ENCODE measurements at regions not wholly inside any gene's neighbourhood (a gene's known extent, or its start where the extent isn't known, plus 50 kb on each side); places are given as distances from the start of the nearest gene placed in this dataset.

DNA sequence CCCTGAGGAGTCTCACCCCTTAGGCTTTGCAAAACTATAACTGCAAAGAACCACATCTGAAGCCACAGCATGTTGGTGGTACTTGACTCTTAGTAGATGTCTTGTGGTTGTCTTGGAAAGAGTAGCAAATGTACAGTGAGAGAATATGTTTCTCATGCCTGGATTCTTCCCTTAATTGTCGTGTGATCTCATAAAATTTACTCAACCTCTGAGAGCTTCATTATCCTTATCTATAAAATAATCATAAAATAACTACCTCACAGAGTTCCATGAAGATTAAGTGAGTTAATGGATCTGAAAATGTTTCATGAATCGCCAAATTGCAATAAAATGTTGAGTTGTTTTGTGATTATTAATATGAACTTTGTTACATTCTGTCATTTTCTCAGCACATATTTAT is 491.5 kb downstream of the METTL15 start:
- Mint-ChIP-seq H3K4me3 (no peak overlapping the region), H3K4me1 (ENCODE audit: low read depth) (no peaks in the 10 kb centered on the region), H3K27ac (no peak overlapping the region), H3K9me3 (peaks cover 6% of the 10 kb centered on the region), H3K27me3 (no peaks in the 10 kb centered on the region), H3K36me3 (ENCODE audit: low read depth) (no peaks in the 10 kb centered on the region)

DNA sequence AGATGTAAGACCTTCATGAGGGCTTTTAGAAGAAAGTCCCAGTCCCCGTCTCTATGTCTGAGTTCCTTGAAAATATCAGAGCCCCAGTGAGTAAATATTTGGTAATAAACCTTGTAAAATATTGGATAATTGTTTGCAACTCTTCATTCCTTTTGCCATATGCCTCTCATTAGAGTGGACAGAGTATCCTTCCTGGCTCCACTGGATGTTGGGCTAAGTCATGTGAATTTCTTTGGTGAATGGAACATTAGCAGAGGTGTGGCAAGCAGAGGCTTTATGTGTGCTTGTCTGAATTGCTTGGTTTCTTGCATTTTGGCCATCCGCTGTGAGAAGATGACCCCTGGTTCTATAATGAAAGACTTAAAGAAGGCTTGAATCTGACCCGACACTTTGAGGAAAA is 490.3 kb downstream of the METTL15 start:
- Mint-ChIP-seq H3K9me3 (peaks cover 5% of the 10 kb centered on the region), H3K4me3 (no peak overlapping the region), H3K4me1 (ENCODE audit: low read depth) (no peaks in the 10 kb centered on the region), H3K27ac (no peak overlapping the region), H3K27me3 (no peaks in the 10 kb centered on the region), H3K36me3 (ENCODE audit: low read depth) (no peaks in the 10 kb centered on the region)

DNA sequence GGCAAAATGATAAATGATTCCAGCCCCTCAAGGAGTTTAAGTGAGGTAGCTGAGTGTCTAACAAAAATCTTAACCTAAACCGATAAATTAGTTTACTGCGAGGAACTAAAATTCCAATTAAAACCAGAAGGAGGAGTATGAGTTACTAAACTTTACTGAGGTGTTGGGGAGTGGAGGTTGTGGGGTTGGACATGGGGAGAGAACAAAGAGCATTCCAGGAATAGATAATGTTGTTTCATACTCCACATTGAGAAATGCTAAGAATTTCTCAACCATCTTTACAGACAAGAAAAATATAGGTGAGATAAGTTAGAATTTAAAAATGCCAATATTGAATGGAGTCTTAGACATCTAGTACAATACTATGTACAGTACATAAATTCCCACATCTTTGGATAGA is 488.6 kb downstream of the METTL15 start:
- H3K27ac Mint-ChIP-seq = no peak overlapping the region
- H3K36me3 Mint-ChIP-seq (ENCODE audit: low read depth) = no peaks in the 10 kb centered on the region
- no peaks in the 10 kb centered on the region for H3K27me3 Mint-ChIP-seq
- H3K9me3 Mint-ChIP-seq = peaks cover 4% of the 10 kb centered on the region
- H3K4me3 Mint-ChIP-seq = no peak overlapping the region
- no peaks in the 10 kb centered on the region for H3K4me1 Mint-ChIP-seq (ENCODE audit: low read depth)

DNA sequence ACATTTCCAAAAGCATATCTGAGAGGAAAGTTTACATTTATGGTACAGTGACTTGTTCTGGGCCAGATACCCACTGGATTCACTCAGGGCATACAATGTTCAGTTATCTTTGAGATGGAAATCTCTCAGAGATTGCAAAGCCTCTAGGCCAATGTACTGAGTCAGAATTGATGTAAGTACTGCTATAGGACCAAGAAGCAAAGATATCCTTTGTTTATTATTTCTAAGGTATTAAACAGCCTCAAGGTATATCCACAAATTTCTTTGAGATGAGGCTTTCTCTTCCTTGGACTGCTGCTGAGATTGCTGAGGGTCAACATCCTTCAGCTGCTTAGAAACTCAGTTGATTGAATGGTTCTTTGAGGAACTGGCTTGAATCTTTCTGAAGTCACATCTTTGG is 484.0 kb downstream of the METTL15 start:
- Mint-ChIP-seq H3K4me1 (ENCODE audit: low read depth) (no peaks in the 10 kb centered on the region), H3K27me3 (no peaks in the 10 kb centered on the region)

DNA sequence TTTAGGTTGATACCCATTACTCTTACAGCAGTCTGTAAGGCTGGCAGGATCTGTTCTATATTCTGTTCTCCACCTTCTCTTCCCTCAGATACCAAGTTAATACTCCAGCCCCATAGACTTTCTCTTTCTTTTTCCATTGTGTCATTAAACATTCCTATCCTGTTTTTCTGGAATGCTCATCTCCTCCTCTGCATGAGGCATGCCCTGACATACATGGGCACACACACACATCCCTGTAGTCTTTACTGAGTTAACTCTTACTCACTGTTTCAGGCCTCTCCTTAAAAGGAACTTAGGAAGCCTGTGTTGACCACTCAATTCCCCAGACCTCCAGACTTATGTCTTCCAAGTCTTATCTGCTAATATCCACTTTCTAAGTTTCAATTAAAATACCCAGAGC is 476.8 kb downstream of the METTL15 start:
- Mint-ChIP-seq H3K4me1 (ENCODE audit: low read depth) (no peaks in the 10 kb centered on the region), H3K4me3 (no peak overlapping the region), H3K27me3 (no peaks in the 10 kb centered on the region), H3K9me3 (no peaks in the 10 kb centered on the region), H3K27ac (no peak overlapping the region), H3K36me3 (ENCODE audit: low read depth) (no peaks in the 10 kb centered on the region)

More for the DNA sequence above, 484.0 kb downstream of the METTL15 start:
- Mint-ChIP-seq H3K9me3 (peaks cover 4% of the 10 kb centered on the region), H3K4me3 (no peak overlapping the region), H3K27ac (no peak overlapping the region), H3K36me3 (ENCODE audit: low read depth) (no peaks in the 10 kb centered on the region)

DNA sequence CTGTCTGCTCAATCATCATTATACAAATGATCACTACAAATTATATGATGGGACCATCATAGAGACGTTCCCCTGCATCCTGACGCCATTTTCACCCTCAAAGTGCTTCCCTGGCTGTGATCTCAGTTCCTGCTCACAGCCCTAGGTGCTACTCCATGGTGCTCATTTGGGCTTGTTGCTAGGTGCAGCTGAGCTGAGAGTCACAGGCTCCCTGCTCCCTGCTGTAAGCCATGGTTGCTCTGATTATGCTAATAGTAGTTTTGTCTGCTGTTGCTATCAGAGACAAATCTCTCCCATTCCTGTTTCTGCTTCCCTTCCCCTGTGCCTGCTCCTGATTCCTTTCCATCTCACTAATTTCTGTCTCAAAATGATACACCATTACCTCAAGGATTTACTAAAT is 474.3 kb downstream of the METTL15 start:
- Mint-ChIP-seq H3K27ac (no peak overlapping the region), H3K9me3 (no peaks in the 10 kb centered on the region), H3K36me3 (ENCODE audit: low read depth) (no peaks in the 10 kb centered on the region), H3K4me3 (no peak overlapping the region), H3K4me1 (ENCODE audit: low read depth) (no peaks in the 10 kb centered on the region), H3K27me3 (no peaks in the 10 kb centered on the region)

DNA sequence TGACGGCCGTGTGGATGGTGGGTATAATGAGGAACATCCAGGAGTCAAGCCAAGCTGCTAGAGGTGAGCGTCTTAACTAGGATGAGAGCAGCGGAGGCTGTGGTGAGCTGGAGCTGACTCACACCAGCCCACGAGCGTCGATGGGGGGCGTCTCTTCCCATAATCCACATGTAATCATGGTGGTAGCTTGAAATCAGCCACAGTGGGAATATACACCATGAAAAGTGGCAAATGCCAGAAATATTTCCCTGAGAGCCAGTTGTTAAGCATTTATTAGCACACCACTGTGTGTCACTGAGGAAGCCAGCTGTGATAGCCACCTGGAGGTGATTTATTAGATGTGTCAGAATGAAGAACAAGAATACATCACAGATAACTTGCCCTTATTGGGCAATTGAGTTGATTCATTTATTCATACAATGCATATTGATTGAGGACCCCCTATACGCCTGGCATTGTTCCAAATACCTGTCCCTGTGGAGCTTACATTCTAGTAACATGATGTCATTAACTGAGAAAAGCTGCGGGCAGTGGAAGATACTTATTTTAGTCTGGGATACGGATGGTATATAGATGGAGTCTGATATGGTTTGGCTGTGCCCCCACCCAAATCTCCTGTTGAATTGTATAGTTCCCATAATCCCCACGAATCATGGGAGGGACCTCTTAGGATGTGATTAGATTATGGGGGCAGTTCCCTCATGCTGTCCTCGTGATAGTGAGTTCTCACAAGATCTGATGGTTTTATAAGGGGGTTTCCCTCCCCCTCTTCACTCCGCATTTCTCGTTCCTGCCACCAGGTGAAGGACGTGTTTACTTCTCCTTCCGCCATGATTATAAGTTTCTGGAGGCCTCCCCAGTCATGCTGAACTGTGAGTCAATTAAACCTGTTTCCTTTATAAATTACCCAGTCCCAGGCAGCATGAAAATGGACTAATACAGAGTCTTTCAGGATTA is 473.4 kb downstream of the METTL15 start:
- no peaks in the 10 kb centered on the region for H3K9me3 Mint-ChIP-seq
- H3K4me1 Mint-ChIP-seq (ENCODE audit: low read depth) = no peaks in the 10 kb centered on the region
- H3K4me3 Mint-ChIP-seq = no peak overlapping the region
- H3K27me3 Mint-ChIP-seq = no peaks in the 10 kb centered on the region
- H3K36me3 Mint-ChIP-seq (ENCODE audit: low read depth) = no peaks in the 10 kb centered on the region
- H3K27ac Mint-ChIP-seq = no peak overlapping the region

DNA sequence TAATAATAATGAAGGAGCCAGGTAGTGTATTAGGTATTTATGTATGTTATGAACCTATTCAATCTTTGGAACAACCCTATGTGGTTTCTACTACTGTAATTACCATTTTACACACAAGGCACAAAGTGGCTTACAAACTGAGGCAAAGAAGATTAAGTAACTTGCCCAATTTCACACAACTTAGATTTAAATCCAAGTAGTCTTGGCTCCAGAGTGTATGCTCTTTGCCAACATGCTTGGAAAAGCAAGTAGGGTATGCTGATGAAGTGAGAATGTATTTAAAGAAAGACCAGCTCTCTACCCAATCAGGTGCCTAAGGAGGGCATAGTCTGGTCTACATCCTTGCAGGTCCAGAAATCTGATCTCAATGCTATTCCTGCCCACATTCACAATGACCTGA is 463.2 kb downstream of the METTL15 start:
- Mint-ChIP-seq H3K36me3 (ENCODE audit: low read depth) (no peaks in the 10 kb centered on the region), H3K4me3 (no peak overlapping the region), H3K27ac (no peak overlapping the region), H3K4me1 (ENCODE audit: low read depth) (no peaks in the 10 kb centered on the region), H3K9me3 (no peaks in the 10 kb centered on the region), H3K27me3 (no peaks in the 10 kb centered on the region)

DNA sequence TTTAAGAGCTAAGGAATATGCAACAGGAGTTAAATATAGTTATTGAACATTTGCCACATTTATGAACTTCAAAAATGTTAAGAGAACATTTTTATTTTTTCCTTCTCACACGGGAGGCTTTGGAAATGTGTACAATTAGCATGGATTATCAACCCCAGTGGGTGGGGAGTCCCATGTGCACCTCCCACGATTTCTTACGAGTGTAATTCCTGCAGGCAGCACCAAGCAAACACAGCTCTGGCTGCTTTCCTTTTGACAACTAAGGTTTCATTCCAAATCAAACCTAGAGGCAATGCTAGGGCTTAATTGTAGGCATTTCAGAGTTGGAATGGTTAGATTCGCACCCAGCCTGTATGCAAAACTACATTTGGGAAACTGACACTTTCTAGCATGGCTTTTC is 460.9 kb downstream of the METTL15 start:
- H3K9me3 Mint-ChIP-seq = no peaks in the 10 kb centered on the region
- no peak overlapping the region for H3K4me3 Mint-ChIP-seq
- H3K27ac Mint-ChIP-seq = no peak overlapping the region
- no peaks in the 10 kb centered on the region for H3K4me1 Mint-ChIP-seq (ENCODE audit: low read depth)
- peaks cover 6% of the 10 kb centered on the region for H3K27me3 Mint-ChIP-seq
- no peaks in the 10 kb centered on the region for H3K36me3 Mint-ChIP-seq (ENCODE audit: low read depth)

DNA sequence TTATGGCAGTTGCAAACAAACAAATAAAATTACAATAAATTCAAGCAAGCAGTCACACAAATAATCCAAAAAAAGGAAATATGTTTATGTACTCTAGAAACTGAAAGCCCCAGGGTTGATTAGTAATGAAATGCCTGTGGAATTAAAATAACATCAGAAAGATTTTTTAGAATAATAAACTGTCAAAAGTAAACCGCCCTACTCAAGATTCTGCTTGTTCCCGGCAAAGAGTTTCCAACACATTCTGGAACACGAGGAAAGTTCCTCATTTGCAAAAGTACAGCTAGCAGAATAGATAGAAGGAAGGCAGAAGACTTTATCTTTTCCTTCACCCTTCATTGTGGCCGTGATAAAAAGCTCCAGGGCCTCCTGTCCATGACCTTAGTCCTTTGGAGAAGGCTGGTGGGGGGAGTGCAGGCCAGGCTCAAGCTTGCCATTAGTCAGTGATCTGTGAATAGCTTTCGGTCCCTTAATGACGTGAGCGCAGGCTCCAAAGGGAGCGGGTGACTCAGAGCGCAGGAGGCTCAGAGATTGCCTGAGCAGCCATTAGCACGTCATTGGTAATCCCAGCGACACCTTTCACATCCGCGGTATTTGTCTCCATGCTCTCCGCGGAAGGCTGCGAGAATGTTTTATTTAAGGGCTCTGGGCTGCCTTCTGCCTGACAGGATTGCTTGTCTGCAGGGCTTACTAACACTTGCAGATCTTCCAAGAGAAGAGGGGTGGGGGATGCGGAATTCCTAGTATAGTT is 458.3 kb downstream of the METTL15 start:
- Mint-ChIP-seq H3K9me3 (no peaks in the 10 kb centered on the region), H3K4me1 (ENCODE audit: low read depth) (no peaks in the 10 kb centered on the region), H3K27me3 (peaks cover 6% of the 10 kb centered on the region), H3K36me3 (ENCODE audit: low read depth) (no peaks in the 10 kb centered on the region), H3K27ac (no peak overlapping the region), H3K4me3 (no peak overlapping the region)

DNA sequence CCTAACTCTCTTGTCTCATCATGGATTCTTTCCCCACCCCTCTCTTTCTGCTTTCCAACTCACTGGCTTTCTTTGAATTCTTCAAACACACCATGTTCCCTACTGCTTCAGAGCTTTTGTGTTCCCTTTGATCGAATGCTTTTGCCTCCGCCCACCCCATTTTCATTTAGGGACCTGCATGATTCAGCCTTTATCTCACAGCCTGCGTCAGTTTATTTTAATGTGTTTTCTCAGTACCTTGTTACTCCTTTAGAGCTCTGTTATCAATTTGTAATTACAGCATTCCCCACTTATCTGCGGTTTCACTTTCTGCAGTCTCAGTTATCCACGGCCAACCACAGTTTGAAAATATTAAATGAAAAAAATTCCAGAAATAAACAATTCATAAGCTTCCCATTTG is 451.3 kb downstream of the METTL15 start:
- Mint-ChIP-seq H3K36me3 (ENCODE audit: low read depth) (no peaks in the 10 kb centered on the region), H3K27ac (no peak overlapping the region), H3K27me3 (peaks cover 4% of the 10 kb centered on the region), H3K9me3 (peaks cover 12% of the 10 kb centered on the region), H3K4me1 (ENCODE audit: low read depth) (no peaks in the 10 kb centered on the region), H3K4me3 (no peak overlapping the region)

DNA sequence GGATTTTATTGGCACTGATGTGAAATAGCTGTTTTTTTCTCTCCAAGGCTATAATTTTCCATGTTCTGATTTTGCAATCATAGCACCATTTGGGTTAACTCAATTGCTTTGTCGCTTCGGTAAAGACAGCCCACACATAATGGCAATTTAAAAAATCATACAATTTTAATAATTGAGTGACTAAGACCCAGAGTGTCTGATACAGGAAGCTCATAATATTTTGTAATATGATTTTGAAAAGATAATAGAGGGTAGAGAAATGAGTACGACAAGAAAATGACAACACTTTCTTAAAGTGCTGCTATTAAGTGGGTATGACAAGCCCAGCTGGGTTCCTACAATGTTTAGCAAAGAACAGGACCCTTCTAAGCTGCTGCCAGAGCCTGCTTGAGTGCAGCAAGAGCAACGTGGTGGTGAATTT is 439.1 kb downstream of the METTL15 start:
- H3K36me3 Mint-ChIP-seq (ENCODE audit: low read depth) = no peaks in the 10 kb centered on the region
- no peaks in the 10 kb centered on the region for H3K9me3 Mint-ChIP-seq
- no peaks in the 10 kb centered on the region for H3K27me3 Mint-ChIP-seq
- H3K4me1 Mint-ChIP-seq (ENCODE audit: low read depth) = no peaks in the 10 kb centered on the region
- H3K4me3 Mint-ChIP-seq = no peak overlapping the region
- no peak overlapping the region for H3K27ac Mint-ChIP-seq

DNA sequence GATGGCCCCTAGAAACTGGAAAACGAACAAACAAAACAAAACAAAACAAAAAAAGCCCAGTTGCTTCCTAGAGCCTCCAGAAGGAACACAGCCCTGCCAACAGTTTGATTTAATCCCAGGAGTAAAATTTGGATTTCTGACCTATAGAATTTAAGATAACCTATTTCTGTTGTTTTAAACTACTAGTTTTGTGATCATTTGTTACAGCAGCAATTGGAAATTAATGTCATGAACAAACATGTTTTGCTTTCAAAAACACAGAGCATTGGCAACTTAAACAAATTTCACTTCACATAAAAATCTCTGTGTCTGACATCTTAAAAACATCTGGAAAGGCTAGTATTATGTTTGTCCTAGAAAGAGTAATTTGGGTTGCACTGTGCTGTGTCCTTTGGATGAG is 437.3 kb downstream of the METTL15 start:
- Mint-ChIP-seq H3K4me3 (no peak overlapping the region), H3K36me3 (ENCODE audit: low read depth) (no peaks in the 10 kb centered on the region), H3K27me3 (peaks cover 7% of the 10 kb centered on the region), H3K27ac (no peak overlapping the region), H3K9me3 (no peaks in the 10 kb centered on the region), H3K4me1 (ENCODE audit: low read depth) (no peaks in the 10 kb centered on the region)

DNA sequence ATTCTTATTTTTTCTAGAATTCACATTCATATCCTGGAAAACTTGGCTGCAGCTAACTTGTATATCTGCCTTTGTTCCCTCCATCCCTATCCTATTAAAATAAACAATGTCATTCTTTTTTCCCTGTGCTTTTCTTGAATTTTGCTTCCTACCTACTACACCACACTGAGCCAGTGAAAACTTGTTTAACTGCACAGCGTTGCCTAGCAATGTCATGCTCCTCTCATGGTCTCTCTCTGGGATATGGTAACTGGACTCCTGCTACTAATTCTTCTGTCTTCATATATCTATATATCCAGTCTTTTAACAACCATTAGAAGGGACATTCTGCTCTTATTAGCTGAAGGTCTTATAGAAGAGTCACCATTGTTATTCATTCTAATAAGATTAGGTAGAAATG is 434.4 kb downstream of the METTL15 start:
- H3K4me1 Mint-ChIP-seq (ENCODE audit: low read depth) = no peaks in the 10 kb centered on the region
- H3K9me3 Mint-ChIP-seq = peaks cover 4% of the 10 kb centered on the region
- H3K27ac Mint-ChIP-seq = no peak overlapping the region
- H3K36me3 Mint-ChIP-seq (ENCODE audit: low read depth) = no peaks in the 10 kb centered on the region
- H3K4me3 Mint-ChIP-seq = no peak overlapping the region
- peaks cover 7% of the 10 kb centered on the region for H3K27me3 Mint-ChIP-seq

DNA sequence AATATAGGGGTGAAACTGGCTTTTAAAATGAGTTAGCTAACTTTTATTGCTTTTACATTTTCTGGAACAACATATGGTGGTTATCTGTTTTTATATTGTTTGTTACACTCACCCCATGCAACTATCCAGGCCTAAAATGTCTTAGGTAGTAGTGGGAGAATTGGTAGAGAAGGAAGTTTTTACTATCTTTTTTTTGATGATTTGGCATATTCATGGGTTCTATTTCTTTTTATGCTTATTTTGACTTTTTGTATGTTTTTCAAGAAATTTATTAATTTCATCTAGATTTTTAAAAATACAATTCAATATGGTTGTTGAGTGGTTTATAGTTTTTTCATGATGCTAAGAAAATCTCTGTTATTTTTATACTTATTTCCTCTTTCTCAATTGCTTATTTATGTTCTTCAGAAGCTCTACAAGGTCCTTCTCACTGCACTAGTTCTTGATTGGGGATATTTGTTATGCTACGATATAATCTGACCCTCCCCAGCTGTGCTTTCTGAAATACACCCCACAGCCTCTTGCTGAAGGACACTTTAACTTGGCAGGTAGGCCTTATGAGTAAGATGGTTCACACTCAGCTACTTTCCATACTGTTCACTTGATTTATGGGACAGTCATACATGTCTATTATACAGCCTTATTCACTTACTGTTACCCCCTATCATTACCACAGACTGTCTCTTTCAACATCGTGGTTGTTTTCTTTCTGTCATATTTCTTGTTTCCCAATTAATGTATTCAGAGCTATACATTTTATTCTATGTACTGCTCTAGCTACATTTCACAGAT is 431.2 kb downstream of the METTL15 start:
- H3K27ac Mint-ChIP-seq = no peak overlapping the region
- H3K4me3 Mint-ChIP-seq = no peak overlapping the region
- no peaks in the 10 kb centered on the region for H3K4me1 Mint-ChIP-seq (ENCODE audit: low read depth)
- H3K9me3 Mint-ChIP-seq = peaks cover 4% of the 10 kb centered on the region
- H3K36me3 Mint-ChIP-seq (ENCODE audit: low read depth) = no peaks in the 10 kb centered on the region
- peaks cover 7% of the 10 kb centered on the region for H3K27me3 Mint-ChIP-seq

All from stimulated activated naive CD8-positive, alpha-beta T cell treated with anti-CD3 and anti-CD28 coated beads, Interleukin-15, Interleukin-2, amounts not matched to agents 100 ng/mL and 50 ng/mL, for 24 hours (primary cell).